ENCODE measurements at regions not wholly inside any gene's neighbourhood (a gene's known extent, or its start where the extent isn't known, plus 50 kb on each side); places are given as distances from the start of the nearest gene placed in this dataset.

DNA sequence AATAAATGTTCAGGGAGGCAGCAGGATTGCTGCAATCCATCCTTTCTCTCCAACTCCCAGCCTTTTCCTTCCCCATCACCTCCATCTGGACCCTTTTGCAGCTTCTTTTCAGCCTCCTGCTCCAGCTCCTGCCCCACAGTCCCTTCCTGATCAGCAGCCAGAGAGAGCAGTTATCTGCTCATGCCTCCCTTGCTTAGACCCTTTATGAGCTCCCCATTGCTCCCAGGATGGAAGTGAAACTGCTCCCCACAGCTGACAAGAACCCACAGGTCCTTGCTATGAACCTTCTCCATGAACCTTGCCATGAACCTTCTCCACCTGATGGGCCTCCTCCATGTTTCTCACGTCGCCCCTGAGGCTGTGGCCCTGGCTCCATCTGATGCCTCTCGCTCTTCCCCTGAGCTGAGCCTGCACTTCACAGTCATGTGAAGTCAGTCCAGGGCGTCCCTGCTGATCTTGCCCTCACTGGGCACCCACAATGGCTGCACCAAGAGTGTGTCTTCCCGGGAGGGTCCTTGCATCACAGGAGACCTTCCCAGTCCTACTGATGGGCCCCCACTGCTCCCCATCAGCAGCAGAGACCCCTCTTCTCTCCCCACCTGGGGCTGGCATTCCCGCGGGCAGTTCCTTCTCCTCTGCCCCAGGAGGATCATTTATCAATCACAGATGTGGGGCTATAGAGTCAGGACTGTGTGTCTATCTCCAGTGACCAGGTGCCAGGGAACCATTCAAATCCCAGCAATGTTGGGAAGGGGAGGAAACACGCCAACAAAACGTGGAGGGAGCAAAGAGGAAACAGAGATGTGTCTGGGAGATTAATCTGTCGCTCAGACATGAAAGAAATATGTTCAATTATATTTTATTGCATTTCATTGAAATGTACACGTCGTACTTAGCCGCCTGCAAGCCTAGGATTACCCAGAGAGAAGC is 73.1 kb downstream of the MATN1 start:
- no peaks in the 10 kb centered on the region for H3K79me2 ChIP-seq (ENCODE audit: control insufficient read depth, low read length)
- no peaks in the 10 kb centered on the region for H3F3A ChIP-seq (ENCODE audit: control insufficient read depth, insufficient read depth)
- no peak overlapping the region for H3K4me2 ChIP-seq (ENCODE audit: low read length)
- no peaks in the 10 kb centered on the region for H3K4me1 ChIP-seq (ENCODE audit: control insufficient read depth, low read length)
- peaks cover 9% of the 10 kb centered on the region for H3K9me3 ChIP-seq (ENCODE audit: control insufficient read depth, insufficient read depth, low read length)
- no peaks in the 10 kb centered on the region for H3K36me3 ChIP-seq (ENCODE audit: control insufficient read depth, low read length)
- H3K27ac ChIP-seq (ENCODE audit: low read depth, low read length): no peak overlapping the region
- no peaks in the 10 kb centered on the region for H4K20me1 ChIP-seq (ENCODE audit: control insufficient read depth, insufficient read depth, low read depth, low read length)
- TF ChIP-seq EZH2phosphoT487 (IDR thresholded peaks at IDR 0.05; ENCODE audit: borderline replicate concordance, low read length): no peak
- TF ChIP-seq, protein P1, sequence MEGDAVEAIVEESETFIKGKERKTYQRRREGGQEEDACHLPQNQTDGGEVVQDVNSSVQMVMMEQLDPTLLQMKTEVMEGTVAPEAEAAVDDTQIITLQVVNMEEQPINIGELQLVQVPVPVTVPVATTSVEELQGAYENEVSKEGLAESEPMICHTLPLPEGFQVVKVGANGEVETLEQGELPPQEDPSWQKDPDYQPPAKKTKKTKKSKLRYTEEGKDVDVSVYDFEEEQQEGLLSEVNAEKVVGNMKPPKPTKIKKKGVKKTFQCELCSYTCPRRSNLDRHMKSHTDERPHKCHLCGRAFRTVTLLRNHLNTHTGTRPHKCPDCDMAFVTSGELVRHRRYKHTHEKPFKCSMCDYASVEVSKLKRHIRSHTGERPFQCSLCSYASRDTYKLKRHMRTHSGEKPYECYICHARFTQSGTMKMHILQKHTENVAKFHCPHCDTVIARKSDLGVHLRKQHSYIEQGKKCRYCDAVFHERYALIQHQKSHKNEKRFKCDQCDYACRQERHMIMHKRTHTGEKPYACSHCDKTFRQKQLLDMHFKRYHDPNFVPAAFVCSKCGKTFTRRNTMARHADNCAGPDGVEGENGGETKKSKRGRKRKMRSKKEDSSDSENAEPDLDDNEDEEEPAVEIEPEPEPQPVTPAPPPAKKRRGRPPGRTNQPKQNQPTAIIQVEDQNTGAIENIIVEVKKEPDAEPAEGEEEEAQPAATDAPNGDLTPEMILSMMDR (IDR thresholded peaks at IDR 0.05; ENCODE audit: low read depth, low read length, poor library complexity, severe bottlenecking): no peak
- no peak overlapping the region for H3K4me3 ChIP-seq (ENCODE audit: low read length)
- H3K9me2 ChIP-seq (replicated peaks; ENCODE audit: control insufficient read depth, low read length): no peaks in the 10 kb centered on the region
- no peaks in the 10 kb centered on the region; the same call in 1 of the 2 replicates for H3K27me3 ChIP-seq (ENCODE audit: control insufficient read depth, low read length)

GRCh38 chr1:30649321-30649991 is 73.9 kb downstream of the MATN1 start:
- no peaks in the 10 kb centered on the region for H3K4me1 ChIP-seq (ENCODE audit: control insufficient read depth, low read length)
- TF ChIP-seq, protein P1 (IDR thresholded peaks at IDR 0.05; ENCODE audit: low read depth, low read length, poor library complexity, severe bottlenecking): no peak
- no peak for TF ChIP-seq EZH2phosphoT487 (IDR thresholded peaks at IDR 0.05; ENCODE audit: borderline replicate concordance, low read length)
- H3K4me2 ChIP-seq (ENCODE audit: low read length): no peak overlapping the region
- H3K36me3 ChIP-seq (ENCODE audit: control insufficient read depth, low read length): no peaks in the 10 kb centered on the region
- H3K9me3 ChIP-seq (ENCODE audit: control insufficient read depth, insufficient read depth, low read length): peaks cover 3% of the 10 kb centered on the region; the same call in 1 of the 2 replicates
- no peaks in the 10 kb centered on the region for H3F3A ChIP-seq (ENCODE audit: control insufficient read depth, insufficient read depth)
- no peaks in the 10 kb centered on the region for H3K9me2 ChIP-seq (replicated peaks; ENCODE audit: control insufficient read depth, low read length)
- no peaks in the 10 kb centered on the region for H4K20me1 ChIP-seq (ENCODE audit: control insufficient read depth, insufficient read depth, low read depth, low read length)
- H3K4me3 ChIP-seq (ENCODE audit: low read length): no peak overlapping the region
- no peaks in the 10 kb centered on the region for H3K79me2 ChIP-seq (ENCODE audit: control insufficient read depth, low read length)
- H3K27ac ChIP-seq (ENCODE audit: low read depth, low read length): no peak overlapping the region
- no peaks in the 10 kb centered on the region; the same call in none of the 2 replicates for H3K27me3 ChIP-seq (ENCODE audit: control insufficient read depth, low read length)

DNA sequence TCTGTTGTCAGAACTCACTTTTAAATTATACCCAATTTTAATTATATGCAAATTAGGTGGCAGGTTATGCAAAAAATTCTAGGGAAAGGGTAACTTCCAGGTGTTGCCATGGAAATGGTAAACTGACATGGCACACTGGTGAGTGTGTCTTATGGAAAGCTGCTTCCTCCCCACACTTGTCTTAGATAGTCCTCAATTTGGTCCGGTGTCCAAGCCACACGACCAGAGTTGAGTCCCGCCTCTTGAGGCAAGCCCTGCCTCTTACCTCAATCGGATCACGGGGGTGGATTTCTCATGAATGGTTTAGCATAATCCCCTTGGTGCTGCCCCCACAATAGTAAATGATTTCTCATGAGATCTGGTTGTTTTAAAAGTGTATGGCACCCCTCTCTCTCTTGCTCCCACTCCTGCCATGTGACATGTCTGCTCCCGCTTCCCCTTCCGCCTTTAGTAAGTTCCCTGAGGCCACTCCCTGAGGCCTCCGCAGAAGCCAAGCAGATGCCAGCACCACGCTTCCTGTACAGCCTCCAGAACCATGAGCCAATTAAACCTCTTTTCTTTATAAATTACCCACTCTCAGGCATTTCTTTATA is 74.9 kb downstream of the MATN1 start:
- Histone ChIP-seq H3F3A (ENCODE audit: control insufficient read depth, insufficient read depth) (no peaks in the 10 kb centered on the region), H3K4me2 (ENCODE audit: low read length) (no peak overlapping the region), H3K4me3 (ENCODE audit: low read length) (no peak overlapping the region), H3K9me3 (ENCODE audit: control insufficient read depth, insufficient read depth, low read length) (no peaks in the 10 kb centered on the region), H3K79me2 (ENCODE audit: control insufficient read depth, low read length) (no peaks in the 10 kb centered on the region), H4K20me1 (ENCODE audit: control insufficient read depth, insufficient read depth, low read depth, low read length) (no peaks in the 10 kb centered on the region), H3K27ac (ENCODE audit: low read depth, low read length) (no peak overlapping the region), H3K4me1 (ENCODE audit: control insufficient read depth, low read length) (no peaks in the 10 kb centered on the region), H3K27me3 (ENCODE audit: control insufficient read depth, low read length) (no peaks in the 10 kb centered on the region; the same call in none of the 2 replicates), H3K36me3 (ENCODE audit: control insufficient read depth, low read length) (no peaks in the 10 kb centered on the region), H3K9me2 (replicated peaks; ENCODE audit: control insufficient read depth, low read length) (no peaks in the 10 kb centered on the region)
- TF ChIP-seq, protein P1 (IDR thresholded peaks at IDR 0.05; ENCODE audit: low read depth, low read length, poor library complexity, severe bottlenecking): no peak
- TF ChIP-seq EZH2phosphoT487 (IDR thresholded peaks at IDR 0.05; ENCODE audit: borderline replicate concordance, low read length): no peak
